ENCODE measurements at regions not wholly inside any gene's neighbourhood (a gene's known extent, or its start where the extent isn't known, plus 50 kb on each side); places are given as distances from the start of the nearest gene placed in this dataset.

DNA sequence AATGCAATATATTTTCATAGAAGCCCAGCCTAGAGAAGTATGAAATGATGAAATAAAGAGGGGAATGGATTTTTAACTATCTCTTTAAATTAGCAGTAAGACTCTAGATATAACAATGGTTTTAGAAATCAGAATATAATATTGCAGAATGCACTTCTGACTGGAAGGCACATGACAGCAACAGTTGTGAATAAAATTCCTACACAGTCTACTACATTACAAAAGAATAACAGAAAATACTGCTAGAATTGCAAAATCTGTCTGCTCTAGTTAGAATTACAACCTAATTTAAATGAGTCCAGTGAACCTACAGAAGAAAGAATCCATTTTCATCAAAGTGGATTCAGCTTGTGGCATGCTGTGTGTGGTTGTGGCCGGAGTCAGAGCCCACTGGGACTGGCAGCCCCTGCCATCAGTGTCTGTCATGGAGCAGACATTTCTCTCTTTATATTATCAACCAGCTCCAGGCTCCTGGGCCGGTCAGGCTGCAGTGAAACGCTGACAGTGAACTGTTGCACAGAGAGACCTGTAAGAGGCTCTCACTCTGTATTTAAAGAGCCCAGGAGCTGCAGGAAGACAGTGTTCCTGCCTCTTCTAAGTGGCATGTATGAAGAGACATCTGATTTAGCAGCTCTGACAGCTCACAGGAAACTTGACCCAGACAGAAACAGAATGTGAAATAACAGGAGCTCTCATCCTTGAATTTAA is 1523.8 kb upstream of the CADM2 start:
- H3K4me2 ChIP-seq (ENCODE audit: low read length): no peak overlapping the region
- H2AFZ ChIP-seq (ENCODE audit: low read depth, low read length): no peak overlapping the region
- H4K20me1 ChIP-seq (ENCODE audit: insufficient read depth): no peaks in the 10 kb centered on the region
- no peak overlapping the region for H3K9ac ChIP-seq (ENCODE audit: low read length)
- H3K9me2 ChIP-seq (ENCODE audit: insufficient read depth, low read length): no peaks in the 10 kb centered on the region
- no peak overlapping the region for H3K4me3 ChIP-seq (ENCODE audit: low read length)
- H3K9me3 ChIP-seq (ENCODE audit: low read length): no peaks in the 10 kb centered on the region
- H3K27ac ChIP-seq (ENCODE audit: low read length): no peak overlapping the region
- no peaks in the 10 kb centered on the region for H3K79me2 ChIP-seq (replicated peaks; ENCODE audit: insufficient read depth, low read length)
- no peak for TF ChIP-seq EP300 (conservative IDR thresholded peaks at IDR 0.05; ENCODE audit: poor library complexity, severe bottlenecking)
- TF ChIP-seq CTCF (IDR thresholded peaks at IDR 0.05; ENCODE audit: poor library complexity, severe bottlenecking): no peak
- TF ChIP-seq TAF1 (IDR thresholded peaks at IDR 0.05; ENCODE audit: low read depth): no peak
- TF ChIP-seq SMC3 (conservative IDR thresholded peaks at IDR 0.05; ENCODE audit: poor library complexity): no peak
- TF ChIP-seq MXI1 (conservative IDR thresholded peaks at IDR 0.05; ENCODE audit: poor library complexity, severe bottlenecking): no peak
- TF ChIP-seq POLR2AphosphoS5 (IDR thresholded peaks at IDR 0.05): peak; percentile 25
- no peak for TF ChIP-seq RAD21 (conservative IDR thresholded peaks at IDR 0.05)
- no peaks in the 10 kb centered on the region for H3F3A ChIP-seq (ENCODE audit: insufficient read depth, low read length, poor library complexity, severe bottlenecking)
- no peaks in the 10 kb centered on the region for H3K27me3 ChIP-seq (ENCODE audit: insufficient read depth, low read depth, low read length)
- no peaks in the 10 kb centered on the region for H3K36me3 ChIP-seq (ENCODE audit: insufficient read depth, low read length)

GRCh38 chr3:83438188-83438587 is 1520.6 kb upstream of the CADM2 start:
- H2AFZ ChIP-seq (ENCODE audit: low read depth, low read length): peak overlapping the region; percentile 6
- no peak overlapping the region for H3K27ac ChIP-seq (ENCODE audit: low read length)
- no peaks in the 10 kb centered on the region for H3K9me2 ChIP-seq (ENCODE audit: insufficient read depth, low read length)
- TF ChIP-seq MXI1 (conservative IDR thresholded peaks at IDR 0.05; ENCODE audit: poor library complexity, severe bottlenecking) (no peak), EP300 (conservative IDR thresholded peaks at IDR 0.05; ENCODE audit: poor library complexity, severe bottlenecking) (no peak)
- no peaks in the 10 kb centered on the region for H4K20me1 ChIP-seq (ENCODE audit: insufficient read depth)
- no peak overlapping the region for H3K4me3 ChIP-seq (ENCODE audit: low read length)
- H3K4me2 ChIP-seq (ENCODE audit: low read length): no peak overlapping the region
- no peaks in the 10 kb centered on the region for H3F3A ChIP-seq (ENCODE audit: insufficient read depth, low read length, poor library complexity, severe bottlenecking)
- peaks cover 5% of the 10 kb centered on the region for H3K9me3 ChIP-seq (ENCODE audit: low read length)
- no peak overlapping the region for H3K9ac ChIP-seq (ENCODE audit: low read length)
- no peaks in the 10 kb centered on the region for H3K79me2 ChIP-seq (replicated peaks; ENCODE audit: insufficient read depth, low read length)
- no peaks in the 10 kb centered on the region for H3K27me3 ChIP-seq (ENCODE audit: insufficient read depth, low read depth, low read length)
- H3K36me3 ChIP-seq (ENCODE audit: insufficient read depth, low read length): no peaks in the 10 kb centered on the region

DNA sequence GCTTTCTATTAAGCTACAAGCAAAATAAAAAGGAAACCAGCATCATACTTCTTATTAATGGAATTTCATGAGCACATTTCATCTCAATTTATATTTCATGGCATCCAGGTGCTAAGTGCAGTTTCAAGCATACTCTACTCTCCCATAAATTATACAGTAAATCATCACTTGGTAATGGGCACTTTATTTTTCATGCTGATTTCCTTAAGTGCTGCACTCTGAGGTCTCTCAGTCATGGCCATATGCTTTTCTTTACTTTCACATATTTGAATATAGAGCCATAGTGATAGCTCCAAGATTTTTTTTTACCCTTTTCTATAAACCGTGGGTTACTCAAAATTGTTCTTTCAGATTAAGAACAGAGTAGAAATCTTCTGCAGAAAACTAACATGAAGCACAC is 1505.7 kb upstream of the CADM2 start:
- TF ChIP-seq, protein P1, sequence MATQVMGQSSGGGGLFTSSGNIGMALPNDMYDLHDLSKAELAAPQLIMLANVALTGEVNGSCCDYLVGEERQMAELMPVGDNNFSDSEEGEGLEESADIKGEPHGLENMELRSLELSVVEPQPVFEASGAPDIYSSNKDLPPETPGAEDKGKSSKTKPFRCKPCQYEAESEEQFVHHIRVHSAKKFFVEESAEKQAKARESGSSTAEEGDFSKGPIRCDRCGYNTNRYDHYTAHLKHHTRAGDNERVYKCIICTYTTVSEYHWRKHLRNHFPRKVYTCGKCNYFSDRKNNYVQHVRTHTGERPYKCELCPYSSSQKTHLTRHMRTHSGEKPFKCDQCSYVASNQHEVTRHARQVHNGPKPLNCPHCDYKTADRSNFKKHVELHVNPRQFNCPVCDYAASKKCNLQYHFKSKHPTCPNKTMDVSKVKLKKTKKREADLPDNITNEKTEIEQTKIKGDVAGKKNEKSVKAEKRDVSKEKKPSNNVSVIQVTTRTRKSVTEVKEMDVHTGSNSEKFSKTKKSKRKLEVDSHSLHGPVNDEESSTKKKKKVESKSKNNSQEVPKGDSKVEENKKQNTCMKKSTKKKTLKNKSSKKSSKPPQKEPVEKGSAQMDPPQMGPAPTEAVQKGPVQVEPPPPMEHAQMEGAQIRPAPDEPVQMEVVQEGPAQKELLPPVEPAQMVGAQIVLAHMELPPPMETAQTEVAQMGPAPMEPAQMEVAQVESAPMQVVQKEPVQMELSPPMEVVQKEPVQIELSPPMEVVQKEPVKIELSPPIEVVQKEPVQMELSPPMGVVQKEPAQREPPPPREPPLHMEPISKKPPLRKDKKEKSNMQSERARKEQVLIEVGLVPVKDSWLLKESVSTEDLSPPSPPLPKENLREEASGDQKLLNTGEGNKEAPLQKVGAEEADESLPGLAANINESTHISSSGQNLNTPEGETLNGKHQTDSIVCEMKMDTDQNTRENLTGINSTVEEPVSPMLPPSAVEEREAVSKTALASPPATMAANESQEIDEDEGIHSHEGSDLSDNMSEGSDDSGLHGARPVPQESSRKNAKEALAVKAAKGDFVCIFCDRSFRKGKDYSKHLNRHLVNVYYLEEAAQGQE (IDR thresholded peaks at IDR 0.05; ENCODE audit: borderline replicate concordance): peak; percentile 51
- TF ChIP-seq EP300 (conservative IDR thresholded peaks at IDR 0.05; ENCODE audit: poor library complexity, severe bottlenecking): peak; percentile 38
- no peak for TF ChIP-seq TAF1 (IDR thresholded peaks at IDR 0.05; ENCODE audit: low read depth)
- peak; percentile 75 for TF ChIP-seq POLR2AphosphoS5 (IDR thresholded peaks at IDR 0.05)
- TF ChIP-seq EZH2 (IDR thresholded peaks at IDR 0.05; ENCODE audit: borderline replicate concordance, insufficient read depth, low read length, poor library complexity, severe bottlenecking): no peak
- TF ChIP-seq RAD21 (conservative IDR thresholded peaks at IDR 0.05): no peak
- TF ChIP-seq SMC3 (conservative IDR thresholded peaks at IDR 0.05; ENCODE audit: poor library complexity): no peak
- Histone ChIP-seq H3F3A (ENCODE audit: insufficient read depth, low read length, poor library complexity, severe bottlenecking) (peaks cover 3% of the 10 kb centered on the region), H3K4me3 (ENCODE audit: low read length) (no peak overlapping the region), H3K4me2 (ENCODE audit: low read length) (no peak overlapping the region), H3K36me3 (ENCODE audit: insufficient read depth, low read length) (no peaks in the 10 kb centered on the region), H3K9me2 (ENCODE audit: insufficient read depth, low read length) (no peaks in the 10 kb centered on the region), H3K9me3 (ENCODE audit: low read length) (no peaks in the 10 kb centered on the region), H2AFZ (ENCODE audit: low read depth, low read length) (no peak overlapping the region), H3K79me2 (replicated peaks; ENCODE audit: insufficient read depth, low read length) (no peaks in the 10 kb centered on the region), H3K27ac (ENCODE audit: low read length) (peak overlapping the region; percentile 54), H3K9ac (ENCODE audit: low read length) (no peak overlapping the region), H3K27me3 (ENCODE audit: insufficient read depth, low read depth, low read length) (no peaks in the 10 kb centered on the region), H4K20me1 (ENCODE audit: insufficient read depth) (no peaks in the 10 kb centered on the region)
